ENCODE measurements at regions not wholly inside any gene's neighbourhood (a gene's known extent, or its start where the extent isn't known, plus 50 kb on each side); places are given as distances from the start of the nearest gene placed in this dataset.

DNA sequence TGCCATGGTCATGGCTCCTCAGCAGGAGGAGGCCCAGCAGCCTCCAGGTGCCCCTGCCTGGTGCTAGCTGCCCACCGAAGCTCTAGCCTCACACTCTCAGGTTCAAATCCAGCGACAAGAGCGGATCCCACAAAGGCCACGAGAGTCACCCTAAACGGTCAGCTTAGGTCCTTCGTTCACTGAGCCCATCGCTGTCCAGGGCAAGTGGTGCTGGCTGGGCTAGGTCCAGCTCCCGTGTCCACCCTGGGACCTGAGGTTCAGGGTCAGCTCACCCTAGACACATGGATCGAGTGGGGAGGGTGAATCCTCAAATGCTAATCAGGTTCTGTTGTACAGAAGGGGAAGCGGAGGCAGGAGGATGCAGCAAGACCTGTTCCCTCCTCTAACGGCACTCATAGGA lies 171.9 kb upstream of the SULF2 start:
- Histone ChIP-seq H3K27ac (ENCODE audit: extremely low read length, insufficient read depth, low read length) (no peak overlapping the region), H2AFZ (ENCODE audit: low read length) (no peak overlapping the region), H3K36me3 (replicated peaks in 1 of 2; ENCODE audit: control insufficient read depth in 1 of 2, insufficient read depth in 2 of 2, low read length in 2 of 2) (no peaks in the 10 kb centered on the region), H3K27me3 (ENCODE audit: control insufficient read depth in 1 of 2, insufficient read depth in 2 of 2, low read length in 2 of 2) (peaks cover 3 to 53% of the 10 kb centered on the region in 2 experiments; a peak in 4 of 5 replicates), H3K9ac (ENCODE audit: insufficient read depth, low read depth, low read length) (no peak overlapping the region), H3K4me2 (ENCODE audit: low read depth, low read length) (no peak overlapping the region), H3K79me2 (ENCODE audit: insufficient read depth, low read length) (no peaks in the 10 kb centered on the region), H3K4me1 (ENCODE audit: insufficient read depth, low read length) (peaks cover 36% of the 10 kb centered on the region), H3K4me3 (replicated peaks in 1 of 3; ENCODE audit: insufficient read depth in 1 of 3, low read depth in 2 of 3, low read length in 3 of 3) (no peak overlapping the region), H4K20me1 (ENCODE audit: insufficient read depth, low read length) (no peaks in the 10 kb centered on the region), H3K9me3 (ENCODE audit: low read length) (no peaks in the 10 kb centered on the region)
- intact Hi-C loops (cut with micrococcal nuclease; ENCODE audit: unreplicated experiment): no loop called here
- ChIA-PET POLR2A (interaction anchor here (1.1 kb wide), 1 partner anchor 17 kb away, joined by 3 read pairs; no protein-coding TSS in a partner anchor), CTCF (ENCODE audit: low intra/inter-chr PET ratio, low total read pairs) (no interaction called here)
- in situ Hi-C loops (cut with HindIII; ENCODE audit: extremely low pct_ligation_motif_present, low pct_unique_long_range_greater_than_20kb): no loop called here
- TF ChIP-seq, protein P1, sequence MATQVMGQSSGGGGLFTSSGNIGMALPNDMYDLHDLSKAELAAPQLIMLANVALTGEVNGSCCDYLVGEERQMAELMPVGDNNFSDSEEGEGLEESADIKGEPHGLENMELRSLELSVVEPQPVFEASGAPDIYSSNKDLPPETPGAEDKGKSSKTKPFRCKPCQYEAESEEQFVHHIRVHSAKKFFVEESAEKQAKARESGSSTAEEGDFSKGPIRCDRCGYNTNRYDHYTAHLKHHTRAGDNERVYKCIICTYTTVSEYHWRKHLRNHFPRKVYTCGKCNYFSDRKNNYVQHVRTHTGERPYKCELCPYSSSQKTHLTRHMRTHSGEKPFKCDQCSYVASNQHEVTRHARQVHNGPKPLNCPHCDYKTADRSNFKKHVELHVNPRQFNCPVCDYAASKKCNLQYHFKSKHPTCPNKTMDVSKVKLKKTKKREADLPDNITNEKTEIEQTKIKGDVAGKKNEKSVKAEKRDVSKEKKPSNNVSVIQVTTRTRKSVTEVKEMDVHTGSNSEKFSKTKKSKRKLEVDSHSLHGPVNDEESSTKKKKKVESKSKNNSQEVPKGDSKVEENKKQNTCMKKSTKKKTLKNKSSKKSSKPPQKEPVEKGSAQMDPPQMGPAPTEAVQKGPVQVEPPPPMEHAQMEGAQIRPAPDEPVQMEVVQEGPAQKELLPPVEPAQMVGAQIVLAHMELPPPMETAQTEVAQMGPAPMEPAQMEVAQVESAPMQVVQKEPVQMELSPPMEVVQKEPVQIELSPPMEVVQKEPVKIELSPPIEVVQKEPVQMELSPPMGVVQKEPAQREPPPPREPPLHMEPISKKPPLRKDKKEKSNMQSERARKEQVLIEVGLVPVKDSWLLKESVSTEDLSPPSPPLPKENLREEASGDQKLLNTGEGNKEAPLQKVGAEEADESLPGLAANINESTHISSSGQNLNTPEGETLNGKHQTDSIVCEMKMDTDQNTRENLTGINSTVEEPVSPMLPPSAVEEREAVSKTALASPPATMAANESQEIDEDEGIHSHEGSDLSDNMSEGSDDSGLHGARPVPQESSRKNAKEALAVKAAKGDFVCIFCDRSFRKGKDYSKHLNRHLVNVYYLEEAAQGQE (IDR thresholded peaks at IDR 0.05; ENCODE audit: borderline replicate concordance in 1 of 2, low read depth in 1 of 2, low read length in 2 of 2): peak; percentile 59 to 87
- TF ChIP-seq MATR3 (CRISPR knock-in tag; IDR thresholded peaks at IDR 0.05): 0 out of 2 replicates have a peak, but pooled peaks have one; percentile 46
- TF ChIP-seq, protein P2, sequence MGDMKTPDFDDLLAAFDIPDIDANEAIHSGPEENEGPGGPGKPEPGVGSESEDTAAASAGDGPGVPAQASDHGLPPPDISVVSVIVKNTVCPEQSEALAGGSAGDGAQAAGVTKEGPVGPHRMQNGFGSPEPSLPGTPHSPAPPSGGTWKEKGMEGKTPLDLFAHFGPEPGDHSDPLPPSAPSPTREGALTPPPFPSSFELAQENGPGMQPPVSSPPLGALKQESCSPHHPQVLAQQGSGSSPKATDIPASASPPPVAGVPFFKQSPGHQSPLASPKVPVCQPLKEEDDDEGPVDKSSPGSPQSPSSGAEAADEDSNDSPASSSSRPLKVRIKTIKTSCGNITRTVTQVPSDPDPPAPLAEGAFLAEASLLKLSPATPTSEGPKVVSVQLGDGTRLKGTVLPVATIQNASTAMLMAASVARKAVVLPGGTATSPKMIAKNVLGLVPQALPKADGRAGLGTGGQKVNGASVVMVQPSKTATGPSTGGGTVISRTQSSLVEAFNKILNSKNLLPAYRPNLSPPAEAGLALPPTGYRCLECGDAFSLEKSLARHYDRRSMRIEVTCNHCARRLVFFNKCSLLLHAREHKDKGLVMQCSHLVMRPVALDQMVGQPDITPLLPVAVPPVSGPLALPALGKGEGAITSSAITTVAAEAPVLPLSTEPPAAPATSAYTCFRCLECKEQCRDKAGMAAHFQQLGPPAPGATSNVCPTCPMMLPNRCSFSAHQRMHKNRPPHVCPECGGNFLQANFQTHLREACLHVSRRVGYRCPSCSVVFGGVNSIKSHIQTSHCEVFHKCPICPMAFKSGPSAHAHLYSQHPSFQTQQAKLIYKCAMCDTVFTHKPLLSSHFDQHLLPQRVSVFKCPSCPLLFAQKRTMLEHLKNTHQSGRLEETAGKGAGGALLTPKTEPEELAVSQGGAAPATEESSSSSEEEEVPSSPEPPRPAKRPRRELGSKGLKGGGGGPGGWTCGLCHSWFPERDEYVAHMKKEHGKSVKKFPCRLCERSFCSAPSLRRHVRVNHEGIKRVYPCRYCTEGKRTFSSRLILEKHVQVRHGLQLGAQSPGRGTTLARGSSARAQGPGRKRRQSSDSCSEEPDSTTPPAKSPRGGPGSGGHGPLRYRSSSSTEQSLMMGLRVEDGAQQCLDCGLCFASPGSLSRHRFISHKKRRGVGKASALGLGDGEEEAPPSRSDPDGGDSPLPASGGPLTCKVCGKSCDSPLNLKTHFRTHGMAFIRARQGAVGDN (CRISPR knock-in tag; IDR thresholded peaks at IDR 0.05): no peak
- TF ChIP-seq, protein P3, sequence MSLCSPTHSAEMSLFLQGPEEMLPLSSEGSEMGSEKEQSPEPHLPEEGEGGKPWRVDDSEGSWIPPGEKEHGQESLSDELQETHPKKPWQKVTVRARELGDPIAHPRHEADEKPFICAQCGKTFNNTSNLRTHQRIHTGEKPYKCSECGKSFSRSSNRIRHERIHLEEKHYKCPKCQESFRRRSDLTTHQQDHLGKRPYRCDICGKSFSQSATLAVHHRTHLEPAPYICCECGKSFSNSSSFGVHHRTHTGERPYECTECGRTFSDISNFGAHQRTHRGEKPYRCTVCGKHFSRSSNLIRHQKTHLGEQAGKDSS (CRISPR knock-in tag; IDR thresholded peaks at IDR 0.05; ENCODE audit: borderline replicate concordance, low read depth): no peak
- peak; percentile 88 for TF ChIP-seq MIER2 (CRISPR knock-in tag; IDR thresholded peaks at IDR 0.05)
- TF ChIP-seq RXRA (CRISPR knock-in tag; IDR thresholded peaks at IDR 0.05): no peak
- no peak for TF ChIP-seq ZNF543 (CRISPR knock-in tag; IDR thresholded peaks at IDR 0.05)
- TF ChIP-seq HOXA9 (CRISPR knock-in tag; IDR thresholded peaks at IDR 0.05; ENCODE audit: borderline replicate concordance): no peak
- TF ChIP-seq, protein P4, sequence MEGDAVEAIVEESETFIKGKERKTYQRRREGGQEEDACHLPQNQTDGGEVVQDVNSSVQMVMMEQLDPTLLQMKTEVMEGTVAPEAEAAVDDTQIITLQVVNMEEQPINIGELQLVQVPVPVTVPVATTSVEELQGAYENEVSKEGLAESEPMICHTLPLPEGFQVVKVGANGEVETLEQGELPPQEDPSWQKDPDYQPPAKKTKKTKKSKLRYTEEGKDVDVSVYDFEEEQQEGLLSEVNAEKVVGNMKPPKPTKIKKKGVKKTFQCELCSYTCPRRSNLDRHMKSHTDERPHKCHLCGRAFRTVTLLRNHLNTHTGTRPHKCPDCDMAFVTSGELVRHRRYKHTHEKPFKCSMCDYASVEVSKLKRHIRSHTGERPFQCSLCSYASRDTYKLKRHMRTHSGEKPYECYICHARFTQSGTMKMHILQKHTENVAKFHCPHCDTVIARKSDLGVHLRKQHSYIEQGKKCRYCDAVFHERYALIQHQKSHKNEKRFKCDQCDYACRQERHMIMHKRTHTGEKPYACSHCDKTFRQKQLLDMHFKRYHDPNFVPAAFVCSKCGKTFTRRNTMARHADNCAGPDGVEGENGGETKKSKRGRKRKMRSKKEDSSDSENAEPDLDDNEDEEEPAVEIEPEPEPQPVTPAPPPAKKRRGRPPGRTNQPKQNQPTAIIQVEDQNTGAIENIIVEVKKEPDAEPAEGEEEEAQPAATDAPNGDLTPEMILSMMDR (CRISPR knock-in tag; IDR thresholded peaks at IDR 0.05): no peak
- WGBS (ENCODE audit: low lambda C conversion rate): 80% methylated on average over 11 of the region's 11 CpGs
- FAIRE-seq (no peak), ATAC-seq (no peak), DNase-seq (ENCODE audit: low spot score) (no peak)
- BruUV-seq (replicated peaks): no TSS peak
